GM19240 (cell line): ENCODE measurements at regions not wholly inside any gene's neighbourhood (a gene's known extent, or its start where the extent isn't known, plus 50 kb on each side); places are given as distances from the start of the nearest gene placed in this dataset.
"Not testable (repeated sequence)": the region's sequence is repeated elsewhere in the genome, so short reads cannot be mapped to it uniquely, and the experiment has no call there.

Experiments used
- DNase-seq: peaks from one replicate; pipeline ENCODE4 v3.0.0; 2011; ENCODE audit warnings: low spot score; ENCODE audit not compliant: insufficient read length

DNA sequence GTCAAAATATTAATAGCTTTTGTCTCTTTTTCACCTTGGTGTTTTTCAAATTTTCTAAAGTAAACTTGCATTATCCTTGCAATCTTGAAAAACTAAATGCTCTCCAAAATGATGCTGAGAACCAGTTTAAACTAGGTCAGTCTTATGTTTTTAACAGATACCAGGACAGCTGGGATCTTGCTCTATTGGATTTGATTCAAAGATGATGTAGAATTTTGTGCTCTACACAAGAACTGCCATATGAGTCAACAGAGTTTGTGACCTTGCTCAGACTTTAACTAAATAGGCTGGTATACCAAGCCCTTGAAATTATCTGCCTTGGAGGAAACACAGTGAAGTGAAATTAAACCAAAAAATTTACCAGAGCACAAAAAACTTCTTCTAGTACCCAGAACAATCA lies 991.1 kb downstream of the STPG2 start:
- DNase-seq = no peak

DNA sequence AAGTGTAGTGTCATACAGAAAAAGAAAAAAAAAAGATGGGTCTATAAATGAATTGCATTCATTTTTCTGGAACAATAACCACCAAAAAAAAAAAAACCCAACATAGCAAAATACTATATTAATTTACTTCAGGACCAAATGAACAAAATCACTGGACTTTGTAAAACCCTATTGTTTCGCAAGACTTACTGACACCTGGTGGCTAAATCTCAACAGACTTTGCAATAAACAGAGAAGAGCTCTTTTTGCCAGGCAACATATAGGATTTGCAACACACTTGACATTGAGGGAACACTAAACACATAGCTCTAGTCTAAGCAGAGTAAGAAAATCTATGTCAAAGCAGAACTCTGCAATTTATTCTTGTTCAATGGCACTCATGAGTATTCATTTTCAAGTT lies 990.2 kb downstream of the STPG2 start:
- DNase-seq = no peak

DNA sequence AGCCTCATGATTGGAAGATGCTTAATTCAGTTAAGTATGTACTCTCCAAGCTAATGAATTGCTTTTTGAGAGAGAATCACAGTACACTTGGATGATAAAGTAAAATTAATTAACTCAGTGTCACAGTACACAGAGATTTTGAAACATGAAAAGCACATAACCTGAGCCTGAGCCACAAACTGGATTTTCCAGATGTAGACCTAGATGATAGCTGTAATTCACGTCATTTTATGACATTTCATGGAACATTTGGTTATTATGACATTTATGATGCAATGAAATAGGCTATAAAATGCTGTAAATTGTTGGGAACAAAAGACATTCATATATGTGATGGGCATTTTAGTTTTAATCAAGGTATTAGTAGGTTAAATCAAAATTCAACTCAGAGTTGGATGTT lies 983.7 kb downstream of the STPG2 start:
- DNase-seq = no peak

DNA sequence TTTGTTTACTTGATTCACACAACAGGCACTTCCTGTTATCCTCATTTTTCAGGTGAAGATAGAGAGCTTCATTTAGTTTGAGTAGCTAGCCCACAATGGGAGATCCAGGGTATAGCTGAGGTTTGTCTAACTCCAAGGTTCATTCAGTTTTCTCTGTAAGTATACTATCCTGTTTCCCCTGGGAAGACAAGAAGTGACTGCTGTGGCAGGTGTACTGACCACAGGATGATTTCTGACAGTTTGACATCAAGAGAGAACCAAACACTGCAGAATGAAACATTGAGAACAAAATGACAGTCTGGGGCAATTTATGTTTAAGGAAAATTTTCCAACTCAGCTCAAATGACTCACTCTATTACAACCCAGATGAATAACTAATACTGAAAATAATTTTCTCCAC lies 958.0 kb downstream of the STPG2 start:
- DNase-seq = no peak

DNA sequence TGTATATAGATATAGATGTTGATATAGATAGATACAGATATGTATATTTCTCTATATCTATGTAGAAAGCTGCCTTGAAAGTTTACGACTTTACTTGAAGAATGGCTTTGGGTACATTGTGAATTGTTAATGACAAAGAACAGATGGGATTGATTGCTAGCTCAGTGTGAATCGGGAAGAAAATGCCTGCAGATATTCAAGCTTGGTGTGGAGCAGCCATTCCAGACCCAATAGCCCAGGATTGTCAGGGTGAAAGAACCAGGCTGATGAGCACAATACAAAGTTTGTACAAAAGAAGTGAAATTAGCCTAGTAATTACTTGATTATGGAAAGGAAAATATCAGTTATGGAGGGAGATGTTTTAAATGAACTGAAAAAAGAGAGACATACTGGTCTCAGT lies 946.2 kb downstream of the STPG2 start:
- DNase-seq = no peak

DNA sequence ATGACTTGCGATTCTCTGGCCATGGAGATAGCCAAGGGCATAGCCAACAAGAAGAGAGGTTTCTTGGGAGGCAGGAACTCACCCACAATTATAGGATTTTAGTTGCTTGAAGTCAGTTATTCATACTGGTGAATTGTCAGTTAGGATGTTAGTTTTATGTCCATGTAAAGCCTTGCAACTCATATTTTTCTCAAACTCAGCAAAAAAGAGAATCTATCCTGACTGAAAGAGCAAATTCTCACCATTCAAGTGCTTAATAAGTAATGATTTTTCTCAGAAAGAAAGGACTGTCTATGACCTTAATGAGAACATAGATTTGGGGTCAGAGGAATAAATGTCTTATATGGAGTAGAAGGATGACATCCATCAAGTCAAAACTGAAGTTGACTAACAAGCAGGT lies 934.5 kb downstream of the STPG2 start:
- no peak for DNase-seq

DNA sequence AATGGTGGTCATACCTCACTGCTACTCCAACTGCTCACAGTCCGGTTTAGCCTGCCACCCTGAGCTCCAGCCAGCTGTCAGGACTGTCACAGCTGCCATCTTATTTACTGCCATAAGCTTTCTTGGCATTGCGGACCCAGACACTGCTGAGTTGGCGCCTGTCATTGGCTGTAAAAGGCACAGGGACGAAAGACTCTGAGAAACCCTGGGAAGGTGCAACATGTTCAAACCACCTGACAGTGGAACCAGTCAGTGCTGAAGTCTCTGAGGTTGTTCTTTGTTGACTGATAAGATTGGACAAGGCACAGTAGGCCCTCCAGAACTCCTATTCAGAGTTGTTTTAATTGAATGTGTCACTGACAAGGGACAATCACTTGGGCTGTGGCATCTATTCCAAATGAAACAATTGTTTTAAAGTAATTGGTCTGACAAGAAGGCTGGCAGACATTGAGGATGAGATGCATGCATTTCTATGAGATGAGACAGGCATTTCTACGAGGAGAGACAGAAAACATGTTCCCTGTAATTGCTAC lies 927.8 kb downstream of the STPG2 start:
- no peak for DNase-seq

DNA sequence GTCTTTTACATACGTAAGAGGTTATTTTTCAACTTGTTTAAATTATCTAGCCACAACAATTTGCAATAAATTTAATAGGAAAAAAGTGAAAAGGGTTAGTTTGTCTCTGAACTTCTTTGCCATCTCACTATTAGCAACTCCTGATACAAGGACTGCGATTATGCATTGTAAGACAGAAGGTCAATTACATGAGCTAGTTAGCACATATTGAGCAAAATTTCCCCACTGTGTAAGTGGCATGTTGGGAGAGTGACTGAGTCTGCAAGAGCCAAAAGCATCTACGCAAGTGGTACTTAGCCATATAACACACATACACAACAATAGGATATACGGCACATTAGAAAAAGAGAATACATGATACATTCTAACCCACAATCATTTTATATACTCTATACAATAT lies 927.2 kb downstream of the STPG2 start:
- no peak for DNase-seq

DNA sequence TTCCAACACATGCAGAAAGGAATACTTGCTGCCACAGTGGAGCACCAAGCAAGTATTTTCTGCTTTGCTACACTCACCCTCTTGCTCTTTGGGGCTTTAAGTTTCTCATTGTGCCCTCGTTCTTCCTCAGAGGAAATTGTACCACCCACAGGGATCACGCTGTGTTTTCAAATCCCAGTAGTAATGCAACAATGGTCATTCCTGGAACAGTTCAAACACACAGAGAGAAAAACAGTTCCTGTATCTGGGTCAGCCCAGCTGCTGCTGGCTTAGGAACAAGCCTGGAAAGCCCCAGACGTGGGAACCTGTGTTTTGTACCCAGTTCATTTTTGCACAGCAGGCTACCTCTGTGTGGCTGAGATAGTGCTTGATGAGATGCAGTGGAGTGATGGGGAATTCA lies 907.8 kb downstream of the STPG2 start:
- no peak for DNase-seq

DNA sequence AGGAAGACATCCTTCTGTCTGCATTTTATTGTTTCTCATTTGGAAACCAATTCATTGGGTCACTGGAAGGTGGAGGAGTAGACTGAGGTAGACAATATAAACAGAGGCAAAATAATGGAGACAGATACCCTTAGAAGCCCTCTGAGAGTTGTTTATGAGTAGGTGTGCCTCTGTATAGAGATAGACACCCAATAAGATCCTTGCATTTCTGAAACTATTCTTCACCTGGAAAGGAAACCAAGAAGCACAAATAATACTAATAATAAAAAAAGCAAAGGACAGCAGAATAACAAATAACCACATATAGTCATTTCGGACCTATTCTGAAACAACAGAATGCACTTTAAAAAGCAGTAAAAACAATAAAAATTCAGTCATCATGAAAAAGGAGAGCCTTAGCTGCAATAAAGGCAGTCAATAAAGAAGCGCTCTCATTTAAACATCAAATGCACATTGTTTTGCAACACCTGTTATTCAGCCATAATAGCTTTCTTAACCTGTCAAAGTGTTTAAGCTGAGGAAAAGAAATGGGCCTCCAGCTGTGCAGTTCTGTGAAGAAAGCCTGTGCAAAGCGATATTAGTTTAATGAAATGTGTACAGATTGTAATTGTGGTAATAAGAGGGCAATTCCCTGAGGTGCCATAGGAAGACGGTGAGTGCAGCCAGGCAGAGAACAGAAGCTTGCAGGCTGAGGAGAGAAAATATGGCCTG lies 904.2 kb downstream of the STPG2 start:
- DNase-seq = no peak

DNA sequence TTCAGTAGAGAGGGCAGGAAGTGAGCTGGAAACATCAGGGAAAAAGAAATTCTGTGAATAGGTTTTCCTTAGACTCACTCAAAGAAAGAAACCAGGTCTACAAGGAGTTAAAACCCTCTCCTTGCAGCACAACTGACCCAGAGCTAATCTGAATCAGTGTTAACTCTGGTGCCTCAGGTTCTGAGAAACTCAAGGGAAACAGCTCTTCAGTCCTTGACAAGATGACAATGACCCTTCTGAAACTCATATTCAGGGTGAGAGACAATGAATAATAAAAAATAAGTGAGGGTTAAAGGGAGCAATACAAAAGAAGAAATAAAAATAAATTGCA lies 903.6 kb downstream of the STPG2 start:
- DNase-seq = no peak

DNA sequence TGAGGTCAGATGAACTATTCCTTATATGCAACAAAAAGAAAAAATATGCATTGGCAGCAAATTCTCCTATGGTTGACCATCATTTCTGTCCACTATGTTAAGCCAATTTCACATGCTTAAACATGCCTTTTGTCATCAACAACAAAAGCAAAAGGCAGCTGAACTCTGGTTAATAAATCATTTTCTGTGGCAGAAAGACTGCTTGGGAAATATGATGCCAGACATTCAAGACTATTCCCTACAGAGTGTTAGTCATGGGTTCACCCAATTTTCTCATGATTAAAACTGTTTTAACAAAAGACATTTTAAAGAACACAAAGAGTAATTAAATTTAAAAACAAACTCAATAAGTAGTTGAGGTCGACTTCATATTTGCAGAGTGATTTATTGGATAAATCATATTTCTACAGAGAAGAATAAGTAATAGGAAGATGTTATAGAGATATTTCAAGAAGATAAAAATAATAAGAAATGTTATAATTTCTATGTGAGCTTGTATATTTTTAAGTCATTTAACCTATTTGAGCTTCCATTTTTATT lies 890.6 kb downstream of the STPG2 start:
- no peak for DNase-seq

DNA sequence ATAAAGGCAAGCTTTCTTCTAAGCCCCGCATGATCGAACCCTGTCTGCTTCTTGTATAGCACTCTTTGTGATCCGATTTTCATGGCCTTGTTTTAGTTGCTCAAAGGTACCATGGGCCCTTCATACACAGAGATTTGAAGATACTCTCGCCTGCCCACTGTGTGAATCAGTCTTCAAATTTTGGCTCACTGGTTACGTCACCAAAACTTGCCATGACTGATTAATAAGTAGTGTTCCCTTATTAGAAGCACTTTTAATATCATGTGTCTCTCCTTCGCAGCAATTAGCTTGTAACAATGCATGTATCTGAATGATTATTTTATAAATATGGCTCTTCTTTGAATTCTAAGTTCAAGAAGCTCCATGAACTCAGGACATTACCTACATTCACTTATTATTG lies 880.5 kb downstream of the STPG2 start:
- DNase-seq = no peak

DNA sequence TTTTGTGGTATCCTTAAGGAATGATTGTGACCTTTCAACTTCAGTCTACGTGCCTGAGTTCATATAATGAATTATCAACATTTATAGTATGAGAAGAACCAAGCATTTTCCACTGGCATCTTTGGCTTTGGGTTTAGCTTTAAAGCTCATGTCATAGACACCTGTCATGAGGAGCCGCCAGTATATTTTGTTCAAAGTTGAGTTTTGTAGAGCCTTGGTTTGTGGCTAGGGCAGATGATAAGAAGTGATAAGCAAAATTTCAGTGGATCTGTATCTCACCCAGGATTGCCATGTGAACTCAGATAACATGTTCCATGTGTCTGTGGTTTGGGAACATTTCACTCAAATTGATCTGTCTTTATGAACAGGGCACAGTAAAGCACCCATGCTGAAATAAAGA lies 873.2 kb downstream of the STPG2 start:
- DNase-seq = no peak

DNA sequence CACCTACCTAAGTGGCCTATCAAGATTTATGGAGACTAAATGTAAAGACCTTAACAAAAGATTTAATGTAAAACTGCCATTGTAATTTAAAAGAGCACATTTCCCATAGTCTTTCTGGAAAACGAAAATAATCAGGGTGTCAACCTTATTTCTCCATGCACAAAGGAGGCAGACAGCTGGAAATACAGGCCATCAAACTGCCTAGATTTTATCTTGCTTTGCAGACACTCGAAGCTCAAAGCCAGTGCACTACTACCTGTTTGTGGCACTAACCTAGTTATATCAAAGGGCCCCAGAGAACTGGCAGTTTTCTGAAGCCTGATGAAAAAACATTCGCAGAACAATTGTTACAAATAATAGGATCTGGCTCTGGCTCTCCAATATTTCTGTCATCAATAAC lies 863.9 kb downstream of the STPG2 start:
- DNase-seq = no peak

DNA sequence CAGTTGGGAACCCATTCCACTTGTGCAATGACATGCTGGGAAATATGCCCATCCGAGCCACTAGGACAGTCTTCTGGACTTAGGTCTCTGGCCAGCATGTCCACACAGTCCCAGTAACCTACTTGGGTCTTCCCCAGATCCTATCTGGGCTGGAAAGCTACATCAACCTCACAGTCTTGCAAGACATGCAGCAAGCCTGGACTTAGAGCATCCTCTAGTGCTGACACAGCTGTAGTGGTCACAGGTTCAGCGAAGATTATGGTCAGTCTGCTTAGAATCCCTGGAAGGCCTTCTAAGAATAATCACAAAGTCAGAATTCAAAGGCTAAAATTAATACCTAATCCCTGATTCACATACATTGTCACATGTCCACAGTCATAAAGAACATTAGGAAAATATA lies 842.7 kb downstream of the STPG2 start:
- no peak for DNase-seq

DNA sequence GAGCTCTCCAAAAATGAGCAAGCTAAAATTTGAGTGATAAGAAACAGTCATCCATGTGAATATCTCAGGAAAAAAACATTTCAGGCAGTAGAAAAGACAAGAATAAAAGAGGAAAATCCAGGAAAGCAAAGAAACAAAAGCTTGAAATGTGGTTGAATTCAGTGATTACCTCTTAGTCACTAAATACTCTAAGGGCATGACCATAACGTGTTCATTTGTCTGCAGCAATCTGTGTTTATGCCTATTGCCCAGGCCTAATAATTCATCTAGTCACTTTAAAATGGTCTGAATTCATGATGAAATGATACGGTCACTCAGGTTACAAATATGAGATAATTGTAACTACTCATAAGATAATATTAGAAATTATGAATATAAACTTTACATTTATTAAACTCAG lies 837.9 kb downstream of the STPG2 start:
- no peak for DNase-seq

DNA sequence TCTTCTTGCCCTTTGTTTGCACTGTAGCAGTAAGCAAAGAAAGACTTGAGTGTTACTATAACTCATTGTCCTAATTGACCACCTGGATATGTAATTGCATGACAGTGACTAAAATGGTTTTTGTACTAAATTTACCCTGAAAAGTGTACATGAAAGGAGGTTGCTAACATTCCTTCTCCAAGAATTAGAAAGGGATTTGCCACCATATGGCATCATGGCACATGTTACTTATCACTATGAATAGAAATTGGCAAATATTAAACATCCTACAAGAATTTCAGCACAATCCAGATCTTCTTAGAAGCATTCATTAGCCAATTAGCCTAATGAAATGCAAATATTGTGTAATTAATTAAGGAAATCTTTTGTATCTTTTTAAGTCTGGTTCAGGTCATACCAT lies 834.2 kb downstream of the STPG2 start:
- no peak for DNase-seq

DNA sequence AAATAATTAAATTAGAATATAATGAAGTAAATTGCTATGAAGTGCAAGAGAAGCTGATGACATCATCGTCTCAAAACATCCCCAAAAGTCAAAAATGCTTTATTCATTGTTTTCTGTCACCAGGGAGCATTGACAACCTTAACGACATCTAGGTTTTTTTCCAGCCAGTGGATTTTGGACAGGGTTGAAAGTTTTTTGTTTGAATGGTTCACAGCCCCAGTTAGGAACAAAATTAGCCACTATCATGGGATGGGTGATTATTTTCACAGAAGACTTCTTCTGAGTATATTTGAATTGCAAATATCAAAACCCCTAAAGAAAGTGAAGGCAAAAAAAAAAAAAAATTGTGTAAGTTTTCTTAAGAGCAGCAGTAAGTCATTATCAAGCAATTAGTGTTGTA lies 826.1 kb downstream of the STPG2 start:
- DNase-seq = no peak

DNA sequence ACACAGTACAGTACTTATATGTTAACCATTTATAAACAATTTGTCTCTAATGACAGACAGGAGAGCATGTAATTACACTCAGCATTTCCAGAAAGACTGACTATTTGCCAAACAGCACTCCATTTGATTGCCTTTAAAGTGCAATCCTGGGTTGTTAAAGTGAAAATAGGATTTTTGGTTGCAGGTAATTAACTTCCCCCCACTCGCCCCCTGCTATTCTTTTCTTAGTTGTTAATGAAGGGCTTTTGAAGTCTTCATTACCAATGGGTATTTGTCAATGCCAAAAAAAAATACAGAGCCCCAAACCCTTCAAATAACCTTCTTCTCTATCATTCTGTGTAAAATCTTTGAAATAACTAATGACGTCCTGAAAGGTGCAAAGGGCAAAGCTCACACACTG lies 825.6 kb downstream of the STPG2 start:
- DNase-seq = no peak

DNA sequence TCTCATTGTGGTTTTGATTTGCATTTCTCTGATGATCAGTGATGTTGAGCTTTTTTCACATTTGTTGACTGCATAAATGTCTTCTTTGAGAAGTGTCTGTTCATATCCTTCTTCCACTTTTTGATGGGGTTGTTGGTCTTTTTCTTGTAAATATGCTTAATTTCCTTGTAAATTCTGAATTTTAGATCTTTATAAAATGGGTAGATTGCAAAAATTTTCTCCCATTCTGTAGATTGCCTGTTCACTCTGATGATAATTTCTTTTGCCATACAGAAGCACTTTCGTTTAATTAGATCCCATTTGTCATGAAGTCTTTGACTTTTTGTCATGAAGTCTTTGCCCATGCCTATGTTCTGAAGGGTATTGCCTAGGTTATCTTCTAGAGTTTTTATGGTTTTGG lies 817.5 kb downstream of the STPG2 start:
- not testable (repeated sequence) for DNase-seq

DNA sequence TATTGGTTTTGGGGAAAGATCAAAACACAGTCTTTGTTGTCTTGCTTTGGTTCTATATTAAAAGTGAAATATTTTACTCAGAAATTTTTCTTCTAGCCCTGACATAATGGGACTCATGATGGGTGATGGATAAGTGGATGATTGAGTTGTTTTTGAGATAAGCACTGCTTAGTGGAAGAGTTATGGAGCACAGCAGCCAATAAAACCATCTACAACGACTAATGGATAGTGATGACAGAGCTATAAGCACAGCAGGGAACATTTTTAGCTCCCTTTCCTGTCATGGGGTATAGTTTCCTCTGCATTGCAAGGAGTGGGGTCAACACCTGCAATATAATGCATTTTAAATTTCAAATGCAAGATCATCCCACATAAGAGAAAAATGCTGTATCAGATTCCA lies 812.4 kb downstream of the STPG2 start:
- DNase-seq = no peak

DNA sequence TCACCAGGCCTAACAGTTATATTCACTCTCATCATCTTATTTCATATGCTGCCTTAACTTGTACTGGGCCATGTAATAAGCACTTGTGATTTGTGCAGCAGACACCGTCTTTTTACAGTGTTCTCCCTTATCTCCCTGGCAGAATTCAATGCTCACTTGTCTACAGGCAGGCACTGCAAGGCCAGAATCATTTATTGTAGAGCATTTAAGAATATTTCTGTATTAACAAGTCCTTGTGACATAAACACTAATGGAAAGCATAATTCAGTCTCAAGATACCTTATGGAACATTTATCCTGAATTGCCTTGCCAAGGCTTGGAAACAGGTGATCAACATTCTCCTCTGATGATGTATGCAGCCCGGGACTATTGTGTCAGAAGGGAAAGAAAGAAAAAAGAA lies 808.9 kb downstream of the STPG2 start:
- DNase-seq = no peak
